ENCODE measurements at regions not wholly inside any gene's neighbourhood (a gene's known extent, or its start where the extent isn't known, plus 50 kb on each side); places are given as distances from the start of the nearest gene placed in this dataset.
"Not testable (repeated sequence)": the region's sequence is repeated elsewhere in the genome, so short reads cannot be mapped to it uniquely, and the experiment has no call there.

GRCh38 chr4:116577321-116577720, 508.1 kb downstream of the TRAM1L1 start:
- DNase-seq (ENCODE audit: low read depth, low spot score) = no peak
- no peak overlapping the region for H3K27ac ChIP-seq

GRCh38 chr4:116573540-116573939, 511.8 kb downstream of the TRAM1L1 start:
- H3K27ac ChIP-seq = no peak overlapping the region
- DNase-seq (ENCODE audit: low read depth, low spot score) = no peak

DNA sequence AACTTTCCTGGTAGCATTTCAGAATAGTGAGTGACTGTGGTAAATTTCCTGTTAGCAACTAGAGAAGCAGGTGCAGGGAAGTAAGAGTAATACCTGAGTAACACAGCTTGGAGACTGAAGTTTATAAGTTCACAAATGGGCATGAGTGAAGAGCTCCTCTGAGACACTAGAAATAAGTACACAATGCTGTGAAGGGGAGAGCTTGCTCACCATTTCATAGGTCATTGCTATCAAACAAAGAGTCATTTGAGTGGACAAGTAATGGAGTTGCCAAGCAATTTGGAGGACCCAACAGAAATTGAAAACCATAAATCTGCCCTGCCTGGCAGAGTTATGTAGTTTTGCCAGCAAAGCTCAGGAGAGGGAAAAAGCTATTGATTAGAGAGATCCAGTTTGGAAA, 523.6 kb downstream of the TRAM1L1 start:
- no peak overlapping the region for H3K27ac ChIP-seq
- no peak for DNase-seq (ENCODE audit: low read depth, low spot score)

DNA sequence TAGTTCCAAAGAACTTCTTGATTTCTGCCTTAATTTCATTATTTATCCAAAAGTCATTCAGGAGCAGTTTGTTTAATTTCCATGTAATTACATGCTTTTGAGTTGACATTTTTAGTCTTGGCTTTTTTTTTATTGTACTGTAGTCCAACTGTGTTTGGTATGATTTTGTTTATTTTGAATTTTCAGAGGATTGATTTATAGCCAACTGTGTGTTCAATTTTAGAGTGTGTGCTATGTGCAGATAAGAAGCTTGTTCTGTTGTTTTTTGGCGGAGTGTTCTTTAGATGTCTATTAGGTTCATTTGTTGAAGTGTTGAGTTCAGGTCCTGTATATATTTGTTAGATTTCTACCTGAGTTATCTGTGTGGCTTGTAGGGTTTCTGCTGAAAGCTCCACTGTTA, 533.6 kb downstream of the TRAM1L1 start:
- no peak overlapping the region for H3K27ac ChIP-seq
- no peak for DNase-seq (ENCODE audit: low read depth, low spot score)

GRCh38 chr4:116547632-116548031, 537.7 kb downstream of the TRAM1L1 start:
- H3K27ac ChIP-seq = no peak overlapping the region
- DNase-seq (ENCODE audit: low read depth, low spot score) = no peak

- no peak overlapping the region for H3K27ac ChIP-seq
- DNase-seq (ENCODE audit: low read depth, low spot score) = no peak
Observed at GRCh38 chr4:116546759-116547158, 538.6 kb downstream of the TRAM1L1 start.

DNA sequence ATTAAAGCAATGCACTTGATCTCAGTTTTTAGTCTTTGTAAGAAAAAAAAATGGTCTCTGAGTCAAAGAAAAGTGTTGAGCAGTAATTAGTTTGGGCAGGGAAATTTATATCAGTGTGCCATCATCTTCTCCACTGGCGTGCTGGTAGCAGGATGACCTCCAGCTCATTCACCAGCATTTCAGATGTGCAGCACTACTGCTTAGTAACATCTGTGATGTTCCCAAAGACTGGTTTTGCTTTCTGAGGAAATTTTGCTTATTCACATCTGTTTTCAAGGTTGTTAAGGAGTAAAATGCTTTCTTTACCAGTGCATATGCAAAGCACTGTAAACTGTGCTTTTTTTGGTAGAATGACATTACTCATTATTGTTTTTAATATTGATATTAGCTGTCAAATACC, 540.4 kb downstream of the TRAM1L1 start:
- no peak overlapping the region for H3K27ac ChIP-seq
- no peak for DNase-seq (ENCODE audit: low read depth, low spot score)

GRCh38 chr4:116539744-116540143, 545.6 kb downstream of the TRAM1L1 start:
- H3K27ac ChIP-seq = no peak overlapping the region
- DNase-seq (ENCODE audit: low read depth, low spot score) = no peak

- DNase-seq (ENCODE audit: low read depth, low spot score) = no peak
- no peak overlapping the region for H3K27ac ChIP-seq
Observed at GRCh38 chr4:116537828-116538227, 547.5 kb downstream of the TRAM1L1 start.

- not testable (repeated sequence) for DNase-seq (ENCODE audit: low read depth, low spot score); H3K27ac ChIP-seq
Observed at GRCh38 chr4:116536024-116536423, 549.4 kb downstream of the TRAM1L1 start.

GRCh38 chr4:116531870-116532269, 553.5 kb downstream of the TRAM1L1 start:
- H3K27ac ChIP-seq = no peak overlapping the region
- DNase-seq (ENCODE audit: low read depth, low spot score) = no peak

GRCh38 chr4:116531026-116531425, 554.4 kb downstream of the TRAM1L1 start:
- no peak overlapping the region for H3K27ac ChIP-seq
- no peak for DNase-seq (ENCODE audit: low read depth, low spot score)

DNA sequence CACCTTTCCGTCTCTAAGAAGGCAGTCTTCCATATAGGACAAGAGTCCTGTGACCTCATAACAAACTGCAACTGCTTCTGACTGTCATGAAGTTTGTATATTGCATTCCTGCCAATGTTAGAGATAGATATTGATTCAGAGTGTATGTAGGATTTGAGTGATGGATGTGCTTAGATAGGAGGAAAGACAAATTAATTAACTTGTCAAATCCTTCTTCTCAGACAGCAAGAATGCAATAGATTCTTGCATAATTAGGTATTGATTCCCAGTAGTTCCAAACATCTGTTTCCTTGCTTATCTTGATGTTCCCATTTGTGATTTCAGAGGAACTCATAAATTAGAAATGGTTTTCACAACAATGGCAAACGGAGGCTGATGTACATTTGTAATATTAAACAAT, 555.3 kb downstream of the TRAM1L1 start:
- H3K27ac ChIP-seq = no peak overlapping the region
- DNase-seq (ENCODE audit: low read depth, low spot score) = no peak

DNA sequence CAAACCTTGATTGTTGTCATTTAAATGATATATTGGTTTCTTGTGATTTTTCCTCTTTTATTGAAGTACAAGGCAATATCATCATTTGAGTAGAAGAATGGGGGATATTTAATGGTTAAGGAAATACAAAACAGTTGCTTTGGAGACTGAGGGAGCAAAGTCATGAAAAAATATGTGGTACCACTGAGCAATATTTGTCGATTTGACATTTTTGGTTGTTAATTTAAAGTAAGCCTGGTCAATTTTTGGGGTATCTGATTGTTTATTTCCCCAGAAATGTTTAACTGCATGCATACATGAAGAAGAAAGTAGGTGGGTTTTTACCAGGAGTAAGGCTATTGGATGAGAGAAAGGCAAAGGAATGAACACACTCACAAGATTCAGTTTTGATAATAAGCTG, 556.2 kb downstream of the TRAM1L1 start:
- no peak for DNase-seq (ENCODE audit: low read depth, low spot score)
- no peak overlapping the region for H3K27ac ChIP-seq

- H3K27ac ChIP-seq = no peak overlapping the region
- DNase-seq (ENCODE audit: low read depth, low spot score) = no peak
Observed at GRCh38 chr4:116522922-116523321, 562.5 kb downstream of the TRAM1L1 start.

GRCh38 chr4:116520886-116521285, 564.5 kb downstream of the TRAM1L1 start:
- no peak for DNase-seq (ENCODE audit: low read depth, low spot score)
- H3K27ac ChIP-seq = no peak overlapping the region

GRCh38 chr4:116516711-116517110, 568.7 kb downstream of the TRAM1L1 start:
- DNase-seq (ENCODE audit: low read depth, low spot score) = no peak
- no peak overlapping the region for H3K27ac ChIP-seq

DNA sequence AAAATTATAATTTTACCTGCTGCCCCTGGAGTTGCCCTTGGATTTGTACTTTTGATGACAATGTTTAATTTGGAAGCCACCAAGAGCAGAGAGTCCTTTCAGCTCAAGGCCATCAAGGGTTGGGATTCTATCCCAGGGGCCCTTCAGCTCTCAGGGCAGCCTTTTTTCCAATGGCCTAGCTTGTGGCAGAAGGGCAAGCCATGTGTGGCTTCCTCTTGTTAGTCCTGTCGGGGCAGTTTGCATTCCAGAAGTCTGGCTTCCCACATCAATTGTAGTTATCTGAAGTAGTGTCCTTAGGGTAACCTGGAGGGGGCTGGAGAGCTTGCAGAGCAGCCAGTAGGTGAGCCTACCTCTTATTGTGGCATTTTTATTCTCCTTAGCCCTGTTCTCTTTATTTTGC, 569.4 kb downstream of the TRAM1L1 start:
- no peak for DNase-seq (ENCODE audit: low read depth, low spot score)
- no peak overlapping the region for H3K27ac ChIP-seq

DNA sequence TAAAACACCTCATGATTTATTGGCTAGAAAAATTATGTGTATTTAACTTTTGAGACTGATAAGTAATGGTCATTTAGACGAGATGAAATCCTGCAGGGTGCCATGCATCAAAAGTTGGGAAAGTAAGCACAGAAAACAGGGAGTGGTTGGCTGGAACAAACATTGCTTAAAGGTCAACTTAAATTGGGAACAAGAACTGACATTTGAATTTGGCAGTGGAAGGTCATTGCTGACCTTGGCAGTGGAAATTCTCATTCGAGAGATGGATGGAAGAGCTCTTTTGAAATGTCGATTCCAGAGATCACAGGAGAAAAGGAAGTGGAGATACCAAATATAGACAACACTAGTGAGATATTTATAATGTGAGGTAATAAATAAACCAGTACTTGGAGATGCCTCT, 572.8 kb downstream of the TRAM1L1 start:
- DNase-seq (ENCODE audit: low read depth, low spot score) = no peak
- no peak overlapping the region for H3K27ac ChIP-seq

GRCh38 chr4:116501954-116502353, 583.4 kb downstream of the TRAM1L1 start:
- no peak overlapping the region for H3K27ac ChIP-seq
- DNase-seq (ENCODE audit: low read depth, low spot score) = no peak

DNA sequence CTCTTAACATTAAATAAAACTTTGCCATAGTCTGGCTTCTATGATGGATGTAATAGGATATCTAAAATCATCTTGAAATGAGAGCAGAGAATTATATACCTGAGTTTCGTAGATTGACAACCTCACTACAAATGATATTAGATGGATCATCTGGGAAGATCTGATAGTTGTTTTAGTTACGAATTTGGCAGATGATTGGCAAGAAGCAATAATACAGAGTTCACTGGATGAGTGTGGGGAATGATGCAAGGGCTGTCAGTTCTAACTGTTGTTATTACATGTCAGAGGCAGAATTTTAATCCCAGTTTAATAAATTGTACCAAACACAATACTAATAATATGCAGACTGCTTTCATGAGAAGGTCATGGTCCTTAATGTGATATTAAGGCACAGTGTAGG, 585.2 kb downstream of the TRAM1L1 start:
- no peak overlapping the region for H3K27ac ChIP-seq
- no peak for DNase-seq (ENCODE audit: low read depth, low spot score)

DNA sequence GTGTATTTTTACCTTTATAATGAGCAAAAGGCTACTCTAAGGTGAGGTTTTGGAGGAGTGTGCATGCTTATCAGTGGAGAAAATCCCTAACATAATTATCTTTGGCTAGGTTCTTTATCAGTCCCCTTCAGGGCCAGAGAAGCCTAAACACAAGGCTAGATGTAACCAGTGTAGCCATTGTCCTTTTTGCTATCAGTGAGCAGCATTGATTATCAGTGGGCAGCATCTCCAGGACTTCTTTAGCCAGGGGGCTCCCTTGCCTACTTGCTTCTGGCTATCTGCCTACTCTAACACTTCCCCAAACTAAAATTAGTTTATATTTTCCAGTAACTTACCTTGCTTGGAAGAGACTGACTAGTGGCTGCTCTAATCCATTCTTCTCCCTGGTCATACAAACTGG, 595.6 kb downstream of the TRAM1L1 start:
- no peak overlapping the region for H3K27ac ChIP-seq
- DNase-seq (ENCODE audit: low read depth, low spot score) = no peak

- no peak for DNase-seq (ENCODE audit: low read depth, low spot score)
- no peak overlapping the region for H3K27ac ChIP-seq
Observed at GRCh38 chr4:116486401-116486800, 599.0 kb downstream of the TRAM1L1 start.

All from epithelial cell of prostate (primary cell).